Caco-2 (cell line): ENCODE measurements at regions not wholly inside any gene's neighbourhood (a gene's known extent, or its start where the extent isn't known, plus 50 kb on each side); places are given as distances from the start of the nearest gene placed in this dataset.

Source experiments
- BruUV-seq: library from RNA; stranded (reverse); fragments of 400-500 nt; replicated peaks from 2 replicates; lab custom pipeline; 2021; lab: Mats Ljungman, UMichigan
- CTCF ChIA-PET: fragments of 300-600 bp; sonication (Branson Sonifier 250); formaldehyde crosslinking; loops from one replicate; lab custom pipeline; 2022; ENCODE audit warnings: antibody characterized with exemption; lab: Charles Lee
- POLR2A ChIA-PET: fragments of 300-600 bp; sonication (Branson Sonifier 250); formaldehyde crosslinking; loops from one replicate; lab custom pipeline; 2022; ENCODE audit warnings: antibody characterized with exemption; lab: Charles Lee
- DNase-seq, 2 experiments: peaks; one replicate each; pipeline versions ENCODE4 v3.0.0 to v3.0.0-alpha.2; 2020 to 2022
- H3K27me3 ChIP-seq: replicated peaks from 2 replicates; pipeline ENCODE4 v1.6.0; 2011; ENCODE audit warnings: low read length; ENCODE audit not compliant: control insufficient read depth, insufficient read depth
- H3K36me3 ChIP-seq: 2 replicates; pipeline ENCODE4 v1.5.1; 2011; ENCODE audit warnings: low read length; ENCODE audit not compliant: control insufficient read depth, insufficient read depth
- H3K4me1 ChIP-seq: fragments of 250-450 bp; sonication (Bioruptor Pico); 2 replicates; pipeline ENCODE4 v1.5.1; 2020; ENCODE audit warnings: mild to moderate bottlenecking
- H3K4me3 ChIP-seq: 2 replicates; pipeline ENCODE4 v1.5.1; 2011; ENCODE audit warnings: low read depth, mild to moderate bottlenecking, control low read depth, low read length
- H3K9me3 ChIP-seq: fragments of 250-450 bp; sonication (Bioruptor Pico); 2 replicates; pipeline ENCODE4 v1.5.1; 2020; ENCODE audit warnings: mild to moderate bottlenecking, moderate library complexity
- H3K27ac Mint-ChIP-seq: one replicate; pipeline ENCODE4 v1.8.0; 2022; ENCODE audit warnings: mixed read lengths; ENCODE audit not compliant: unreplicated experiment
- H3K27me3 Mint-ChIP-seq: one replicate; pipeline ENCODE4 v1.8.0; 2022; ENCODE audit warnings: mixed read lengths; ENCODE audit not compliant: insufficient read depth, unreplicated experiment
- H3K36me3 Mint-ChIP-seq: one replicate; pipeline ENCODE4 v1.8.0; 2022; ENCODE audit warnings: mild to moderate bottlenecking, mixed read lengths; ENCODE audit not compliant: insufficient read depth, unreplicated experiment
- H3K4me1 Mint-ChIP-seq: one replicate; pipeline ENCODE4 v1.8.0; 2022; ENCODE audit warnings: low read depth, mixed read lengths; ENCODE audit not compliant: unreplicated experiment
- H3K4me3 Mint-ChIP-seq: one replicate; pipeline ENCODE4 v1.8.0; 2022; ENCODE audit warnings: mild to moderate bottlenecking, moderate library complexity, mixed read lengths; ENCODE audit not compliant: unreplicated experiment
- H3K9me3 Mint-ChIP-seq: one replicate; pipeline ENCODE4 v1.8.0; 2022; ENCODE audit warnings: mixed read lengths; ENCODE audit not compliant: unreplicated experiment
- intact Hi-C: fragments of 100-400 bp; cut with micrococcal nuclease; formaldehyde crosslinking; loops from one replicate; pipeline ENCODE4 v1.10.0; 2022; ENCODE audit not compliant: unreplicated experiment
- TF ChIP-seq, protein P1 (sequence below), 2 experiments: fragments of 200-600 bp in 1 of 2; IDR thresholded peaks; 1 replicate in 1 of 2; 2 replicates in 1 of 2; pipeline versions ENCODE4 v1.5.1 to v1.8.0; 2011 to 2022; ENCODE audit warnings: antibody characterized with exemption in 1 of 2, control low read depth in 1 of 2, inconsistent platforms in 1 of 2, low read depth in 1 of 2, low read length in 1 of 2, mild to moderate bottlenecking in 1 of 2, moderate library complexity in 1 of 2; ENCODE audit not compliant: insufficient read depth in 1 of 2, severe bottlenecking in 1 of 2, unreplicated experiment in 1 of 2

- Mint-ChIP-seq H3K4me3 (no peak overlapping the region), H3K27ac (no peak overlapping the region), H3K36me3 (no peaks in the 10 kb centered on the region), H3K4me1 (no peaks in the 10 kb centered on the region), H3K27me3 (no peaks in the 10 kb centered on the region), H3K9me3 (no peaks in the 10 kb centered on the region)
- intact Hi-C loops: no loop called here
- no peak for DNase-seq
- ChIA-PET CTCF (no interaction called here), POLR2A (no interaction called here)
- Histone ChIP-seq H3K36me3 (no peaks in the 10 kb centered on the region), H3K4me3 (no peak overlapping the region), H3K9me3 (no peaks in the 10 kb centered on the region), H3K27me3 (no peaks in the 10 kb centered on the region), H3K4me1 (no peaks in the 10 kb centered on the region)
- BruUV-seq: no TSS peak
- TF ChIP-seq, protein P1, sequence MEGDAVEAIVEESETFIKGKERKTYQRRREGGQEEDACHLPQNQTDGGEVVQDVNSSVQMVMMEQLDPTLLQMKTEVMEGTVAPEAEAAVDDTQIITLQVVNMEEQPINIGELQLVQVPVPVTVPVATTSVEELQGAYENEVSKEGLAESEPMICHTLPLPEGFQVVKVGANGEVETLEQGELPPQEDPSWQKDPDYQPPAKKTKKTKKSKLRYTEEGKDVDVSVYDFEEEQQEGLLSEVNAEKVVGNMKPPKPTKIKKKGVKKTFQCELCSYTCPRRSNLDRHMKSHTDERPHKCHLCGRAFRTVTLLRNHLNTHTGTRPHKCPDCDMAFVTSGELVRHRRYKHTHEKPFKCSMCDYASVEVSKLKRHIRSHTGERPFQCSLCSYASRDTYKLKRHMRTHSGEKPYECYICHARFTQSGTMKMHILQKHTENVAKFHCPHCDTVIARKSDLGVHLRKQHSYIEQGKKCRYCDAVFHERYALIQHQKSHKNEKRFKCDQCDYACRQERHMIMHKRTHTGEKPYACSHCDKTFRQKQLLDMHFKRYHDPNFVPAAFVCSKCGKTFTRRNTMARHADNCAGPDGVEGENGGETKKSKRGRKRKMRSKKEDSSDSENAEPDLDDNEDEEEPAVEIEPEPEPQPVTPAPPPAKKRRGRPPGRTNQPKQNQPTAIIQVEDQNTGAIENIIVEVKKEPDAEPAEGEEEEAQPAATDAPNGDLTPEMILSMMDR (IDR thresholded peaks at IDR 0.05; ENCODE audit: insufficient read depth in 1 of 2, low read depth in 1 of 2, low read length in 1 of 2, severe bottlenecking in 1 of 2, unreplicated experiment in 1 of 2): no peak
These were observed 786.9 kb upstream of the IGFBP3 start for GRCh38 chr7:46707973-46708372.

GRCh38 chr7:46705386-46706255, 784.5 kb upstream of the IGFBP3 start:
- DNase-seq: no peak
- intact Hi-C loops: no loop called here
- no peak overlapping the region for H3K4me3 Mint-ChIP-seq
- H3K36me3 Mint-ChIP-seq: no peaks in the 10 kb centered on the region
- BruUV-seq: no TSS peak
- no peaks in the 10 kb centered on the region for H3K4me1 Mint-ChIP-seq
- no peaks in the 10 kb centered on the region for H3K27me3 Mint-ChIP-seq
- ChIA-PET CTCF (interaction anchor here (0.5 kb wide), 1 partner anchor 749 kb away, joined by 3 read pairs; no protein-coding TSS in a partner anchor), POLR2A (no interaction called here)
- TF ChIP-seq, protein P1 (IDR thresholded peaks at IDR 0.05; ENCODE audit: insufficient read depth in 1 of 2, low read depth in 1 of 2, low read length in 1 of 2, severe bottlenecking in 1 of 2, unreplicated experiment in 1 of 2): no peak
- H3K36me3 ChIP-seq: no peaks in the 10 kb centered on the region
- H3K27me3 ChIP-seq: no peaks in the 10 kb centered on the region
- no peaks in the 10 kb centered on the region for H3K9me3 ChIP-seq
- no peaks in the 10 kb centered on the region for H3K9me3 Mint-ChIP-seq
- H3K27ac Mint-ChIP-seq: no peak overlapping the region
- no peaks in the 10 kb centered on the region for H3K4me1 ChIP-seq
- no peak overlapping the region for H3K4me3 ChIP-seq

- BruUV-seq: no TSS peak
- Histone ChIP-seq H3K27me3 (no peaks in the 10 kb centered on the region), H3K4me1 (no peaks in the 10 kb centered on the region), H3K36me3 (no peaks in the 10 kb centered on the region), H3K4me3 (no peak overlapping the region), H3K9me3 (no peaks in the 10 kb centered on the region; the same call in 1 of the 2 replicates)
- Mint-ChIP-seq H3K27me3 (peaks cover 3% of the 10 kb centered on the region), H3K9me3 (no peaks in the 10 kb centered on the region), H3K4me3 (no peak overlapping the region), H3K27ac (no peak overlapping the region), H3K4me1 (no peaks in the 10 kb centered on the region), H3K36me3 (no peaks in the 10 kb centered on the region)
- no peak for DNase-seq
- ChIA-PET CTCF (no interaction called here), POLR2A (no interaction called here)
- intact Hi-C loops: loop anchor here (5.0 kb wide), 1 partner anchor 391 kb away; no protein-coding TSS in a partner anchor
- TF ChIP-seq, protein P1 (IDR thresholded peaks at IDR 0.05; ENCODE audit: insufficient read depth in 1 of 2, low read depth in 1 of 2, low read length in 1 of 2, severe bottlenecking in 1 of 2, unreplicated experiment in 1 of 2): no peak
These were observed 775.7 kb upstream of the IGFBP3 start for GRCh38 chr7:46696741-46697140.
